ENCODE measurements at regions not wholly inside any gene's neighbourhood (a gene's known extent, or its start where the extent isn't known, plus 50 kb on each side); places are given as distances from the start of the nearest gene placed in this dataset.

GRCh38 chr4:125482822-125483221 lies 168.1 kb downstream of the FAT4 start:
- Histone ChIP-seq H3K9ac (ENCODE audit: insufficient read depth, low read depth, low read length) (no peak overlapping the region), H3K36me3 (replicated peaks in 1 of 2; ENCODE audit: control insufficient read depth in 1 of 2, insufficient read depth in 2 of 2, low read length in 2 of 2) (no peaks in the 10 kb centered on the region), H3K27ac (ENCODE audit: extremely low read length, insufficient read depth, low read length) (no peak overlapping the region), H3K9me3 (ENCODE audit: low read length) (no peaks in the 10 kb centered on the region), H3K79me2 (ENCODE audit: insufficient read depth, low read length) (no peaks in the 10 kb centered on the region), H2AFZ (ENCODE audit: low read length) (no peak overlapping the region), H3K4me2 (ENCODE audit: low read depth, low read length) (no peak overlapping the region), H3K4me1 (ENCODE audit: insufficient read depth, low read length) (no peaks in the 10 kb centered on the region), H3K4me3 (replicated peaks in 1 of 3; ENCODE audit: insufficient read depth in 1 of 3, low read depth in 2 of 3, low read length in 3 of 3) (no peak overlapping the region), H3K27me3 (ENCODE audit: control insufficient read depth in 1 of 2, insufficient read depth in 2 of 2, low read length in 2 of 2) (no peaks in the 10 kb centered on the region), H4K20me1 (ENCODE audit: insufficient read depth, low read length) (no peaks in the 10 kb centered on the region)
- FAIRE-seq: no peak
- 78% methylated on average over 3 of the region's 3 CpGs for WGBS (ENCODE audit: low lambda C conversion rate)
- DNase-seq (ENCODE audit: low spot score): no peak
- intact Hi-C loops (cut with micrococcal nuclease; ENCODE audit: unreplicated experiment): no loop called here
- no TSS peak for BruUV-seq (replicated peaks)
- CTCF ChIA-PET (ENCODE audit: low intra/inter-chr PET ratio, low total read pairs): no interaction called here
- ATAC-seq: no peak
- in situ Hi-C loops (cut with HindIII; ENCODE audit: extremely low pct_ligation_motif_present, low pct_unique_long_range_greater_than_20kb): no loop called here
- TF ChIP-seq SALL2 (CRISPR knock-in tag; IDR thresholded peaks at IDR 0.05) (no peak), ZNF235 (CRISPR knock-in tag; IDR thresholded peaks at IDR 0.05; ENCODE audit: borderline replicate concordance) (no peak), FIP1L1 (IDR thresholded peaks at IDR 0.05; ENCODE audit: borderline replicate concordance, insufficient read depth, low read depth, low read length) (no peak), PAF1 (CRISPR knock-in tag; IDR thresholded peaks at IDR 0.05) (no peak)
- POLR2A ChIA-PET: no interaction called here

DNA sequence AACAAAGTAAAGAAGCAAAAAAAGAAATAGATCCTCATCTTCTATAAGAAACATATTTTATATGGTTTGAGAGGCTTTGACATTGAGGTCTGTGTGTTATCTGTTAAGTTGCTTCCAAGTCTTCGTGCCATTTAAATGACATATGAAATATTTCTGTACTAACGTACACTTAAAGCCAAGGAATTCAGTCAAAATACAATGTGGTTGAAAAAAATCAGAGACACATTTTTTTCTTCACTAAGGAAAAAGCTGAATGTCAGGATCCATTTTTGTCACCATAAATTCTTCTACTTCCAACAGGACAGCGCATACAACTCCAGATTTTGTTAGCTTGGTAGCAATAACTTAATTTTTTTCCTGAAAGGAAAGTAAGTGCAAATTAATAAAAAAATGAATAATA lies 168.5 kb downstream of the FAT4 start:
- CTCF ChIA-PET (ENCODE audit: low intra/inter-chr PET ratio, low total read pairs): no interaction called here
- no TSS peak for BruUV-seq (replicated peaks)
- FAIRE-seq: no peak
- Histone ChIP-seq H3K36me3 (replicated peaks in 1 of 2; ENCODE audit: control insufficient read depth in 1 of 2, insufficient read depth in 2 of 2, low read length in 2 of 2) (no peaks in the 10 kb centered on the region), H3K27ac (ENCODE audit: extremely low read length, insufficient read depth, low read length) (no peak overlapping the region), H3K4me2 (ENCODE audit: low read depth, low read length) (no peak overlapping the region), H3K27me3 (ENCODE audit: control insufficient read depth in 1 of 2, insufficient read depth in 2 of 2, low read length in 2 of 2) (no peaks in the 10 kb centered on the region), H3K79me2 (ENCODE audit: insufficient read depth, low read length) (no peaks in the 10 kb centered on the region), H3K4me3 (replicated peaks in 1 of 3; ENCODE audit: insufficient read depth in 1 of 3, low read depth in 2 of 3, low read length in 3 of 3) (no peak overlapping the region), H3K4me1 (ENCODE audit: insufficient read depth, low read length) (no peaks in the 10 kb centered on the region), H4K20me1 (ENCODE audit: insufficient read depth, low read length) (no peaks in the 10 kb centered on the region), H2AFZ (ENCODE audit: low read length) (no peak overlapping the region), H3K9ac (ENCODE audit: insufficient read depth, low read depth, low read length) (no peak overlapping the region), H3K9me3 (ENCODE audit: low read length) (no peaks in the 10 kb centered on the region)
- DNase-seq (ENCODE audit: low spot score): no peak
- ATAC-seq: no peak
- WGBS (ENCODE audit: low lambda C conversion rate): 65% methylated on average over 3 of the region's 3 CpGs
- POLR2A ChIA-PET: no interaction called here
- intact Hi-C loops (cut with micrococcal nuclease; ENCODE audit: unreplicated experiment) (no loop called here), in situ Hi-C loops (cut with HindIII; ENCODE audit: extremely low pct_ligation_motif_present, low pct_unique_long_range_greater_than_20kb) (no loop called here)
- no peak for TF ChIP-seq SMARCC2 (IDR thresholded peaks at IDR 0.05)
- TF ChIP-seq ZNF614 (CRISPR knock-in tag; IDR thresholded peaks at IDR 0.05; ENCODE audit: borderline replicate concordance): no peak
- TF ChIP-seq ZNF333 (CRISPR knock-in tag; IDR thresholded peaks at IDR 0.05; ENCODE audit: borderline replicate concordance): no peak
- no peak for TF ChIP-seq RXRA (CRISPR knock-in tag; IDR thresholded peaks at IDR 0.05)
- TF ChIP-seq ZNF672 (CRISPR knock-in tag; IDR thresholded peaks at IDR 0.05): no peak
- TF ChIP-seq CBX1 (IDR thresholded peaks at IDR 0.05; ENCODE audit: low read depth): no peak
